HCT116 (cell line): ENCODE measurements at regions not wholly inside any gene's neighbourhood (a gene's known extent, or its start where the extent isn't known, plus 50 kb on each side); places are given as distances from the start of the nearest gene placed in this dataset.

Experiments
- CEBPB ChIP-seq: IDR thresholded peaks from 2 replicates; pipeline ENCODE4 v1.6.1; 2012; ENCODE audit warnings: low read depth
- CTCF ChIP-seq, 3 experiments: fragments of 200-600 bp in 1 of 3; sonication (generic) in 1 of 3; IDR thresholded peaks in 2 of 3; conservative IDR thresholded peaks in 1 of 3; 2 replicates each; pipeline ENCODE4 v1.5.1; 2012 to 2017; ENCODE audit warnings: low read depth in 2 of 3, low read length in 2 of 3, antibody characterized with exemption in 1 of 3, borderline replicate concordance in 1 of 3, control low read depth in 1 of 3, mild to moderate bottlenecking in 1 of 3, mixed read lengths in 1 of 3, mixed run types in 1 of 3, moderate library complexity in 1 of 3; ENCODE audit not compliant: insufficient read depth in 1 of 3
- POLR2A ChIP-seq: IDR thresholded peaks from 2 replicates; pipeline ENCODE4 v1.7.0; 2011; ENCODE audit warnings: borderline replicate concordance; ENCODE audit not compliant: insufficient read depth, insufficient read length; ENCODE audit errors: extremely low read depth
- POLR2AphosphoS5 ChIP-seq: IDR thresholded peaks from 2 replicates; pipeline ENCODE4 v1.6.1; 2011; ENCODE audit warnings: mild to moderate bottlenecking, low read depth, low read length, moderate library complexity
- REST ChIP-seq: IDR thresholded peaks from 2 replicates; pipeline ENCODE4 v1.6.1; 2012; ENCODE audit warnings: low read depth
- TF ChIP-seq, protein P1 (sequence below): IDR thresholded peaks from 2 replicates; pipeline ENCODE4 v1.6.1; 2012

DNA sequence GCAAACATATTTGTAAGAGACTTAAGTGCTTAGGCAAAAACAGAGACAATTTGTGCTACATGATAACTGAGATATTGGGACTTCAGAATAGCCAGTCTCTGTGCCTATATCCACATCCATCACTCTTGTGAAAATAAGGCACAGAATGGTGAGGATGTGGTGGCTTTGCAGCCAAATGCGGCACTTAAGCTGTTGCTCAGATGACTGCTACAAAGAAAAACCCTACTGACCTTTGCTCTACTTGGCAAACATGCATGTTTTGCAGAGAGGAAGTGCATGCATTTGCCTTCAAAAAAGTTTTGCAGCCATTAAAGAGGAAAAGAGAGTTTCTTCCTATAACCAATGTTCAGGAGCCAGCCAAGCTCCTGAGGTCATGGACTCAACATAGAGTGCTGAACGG lies 675.0 kb upstream of the KIRREL3 start:
- TF ChIP-seq CTCF (IDR thresholded peaks at IDR 0.05 in 2 of 3, conservative IDR thresholded peaks at IDR 0.05 in 1 of 3; ENCODE audit: borderline replicate concordance in 1 of 3, insufficient read depth in 1 of 3, low read depth in 2 of 3, low read length in 2 of 3) (no peak), POLR2AphosphoS5 (no peak), POLR2A (no peak), REST (no peak), CEBPB (no peak)
- TF ChIP-seq, protein P1, sequence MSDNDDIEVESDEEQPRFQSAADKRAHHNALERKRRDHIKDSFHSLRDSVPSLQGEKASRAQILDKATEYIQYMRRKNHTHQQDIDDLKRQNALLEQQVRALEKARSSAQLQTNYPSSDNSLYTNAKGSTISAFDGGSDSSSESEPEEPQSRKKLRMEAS, result no peak
